ENCODE measurements at regions not wholly inside any gene's neighbourhood (a gene's known extent, or its start where the extent isn't known, plus 50 kb on each side); places are given as distances from the start of the nearest gene placed in this dataset.

DNA sequence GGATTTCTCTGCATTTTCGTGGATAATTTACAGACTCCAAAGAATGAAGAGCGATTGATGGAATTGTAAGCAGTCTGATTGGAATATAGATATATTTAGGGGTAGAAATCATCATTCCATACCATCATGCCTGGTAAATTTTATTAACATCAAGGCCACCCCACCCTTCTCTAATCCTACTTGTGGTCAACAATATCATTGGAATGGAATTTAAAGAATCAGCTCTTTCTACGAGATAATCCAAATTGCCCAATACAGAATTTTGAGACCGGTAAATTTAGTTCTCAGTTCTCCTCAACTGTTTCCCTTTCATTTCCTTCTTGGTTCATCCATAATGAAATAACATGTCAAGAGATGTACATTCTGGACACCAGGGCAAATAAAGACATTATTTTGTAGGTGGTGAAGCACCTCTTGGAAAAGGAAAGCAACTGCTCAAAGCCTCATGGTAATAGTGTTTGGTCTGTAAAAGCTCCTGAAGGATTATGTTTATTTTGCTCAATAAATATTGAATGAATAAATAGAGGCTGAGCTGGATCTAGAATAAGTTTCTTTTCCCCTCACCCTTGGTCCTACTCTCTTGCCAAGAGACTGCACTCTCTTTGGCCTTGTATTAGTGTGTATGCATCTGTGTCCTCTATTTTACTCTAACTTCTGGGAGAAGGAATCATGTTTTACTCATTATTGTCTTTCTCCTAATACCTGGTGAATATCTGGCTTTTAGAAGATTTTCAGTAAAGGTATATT is 133.7 kb upstream of the BCL6 start:
- TF ChIP-seq, protein P1, sequence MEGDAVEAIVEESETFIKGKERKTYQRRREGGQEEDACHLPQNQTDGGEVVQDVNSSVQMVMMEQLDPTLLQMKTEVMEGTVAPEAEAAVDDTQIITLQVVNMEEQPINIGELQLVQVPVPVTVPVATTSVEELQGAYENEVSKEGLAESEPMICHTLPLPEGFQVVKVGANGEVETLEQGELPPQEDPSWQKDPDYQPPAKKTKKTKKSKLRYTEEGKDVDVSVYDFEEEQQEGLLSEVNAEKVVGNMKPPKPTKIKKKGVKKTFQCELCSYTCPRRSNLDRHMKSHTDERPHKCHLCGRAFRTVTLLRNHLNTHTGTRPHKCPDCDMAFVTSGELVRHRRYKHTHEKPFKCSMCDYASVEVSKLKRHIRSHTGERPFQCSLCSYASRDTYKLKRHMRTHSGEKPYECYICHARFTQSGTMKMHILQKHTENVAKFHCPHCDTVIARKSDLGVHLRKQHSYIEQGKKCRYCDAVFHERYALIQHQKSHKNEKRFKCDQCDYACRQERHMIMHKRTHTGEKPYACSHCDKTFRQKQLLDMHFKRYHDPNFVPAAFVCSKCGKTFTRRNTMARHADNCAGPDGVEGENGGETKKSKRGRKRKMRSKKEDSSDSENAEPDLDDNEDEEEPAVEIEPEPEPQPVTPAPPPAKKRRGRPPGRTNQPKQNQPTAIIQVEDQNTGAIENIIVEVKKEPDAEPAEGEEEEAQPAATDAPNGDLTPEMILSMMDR (IDR thresholded peaks at IDR 0.05), result no peak
- TF ChIP-seq POLR2A (IDR thresholded peaks at IDR 0.05), result no peak
